SW 1271 (cell line): ENCODE measurements at regions not wholly inside any gene's neighbourhood (a gene's known extent, or its start where the extent isn't known, plus 50 kb on each side); places are given as distances from the start of the nearest gene placed in this dataset.

Experiments used
- DNase-seq, 2 experiments: peaks; one replicate each; lab custom pipeline; 2025; lab: John Stamatoyannopoulos, UW

DNA sequence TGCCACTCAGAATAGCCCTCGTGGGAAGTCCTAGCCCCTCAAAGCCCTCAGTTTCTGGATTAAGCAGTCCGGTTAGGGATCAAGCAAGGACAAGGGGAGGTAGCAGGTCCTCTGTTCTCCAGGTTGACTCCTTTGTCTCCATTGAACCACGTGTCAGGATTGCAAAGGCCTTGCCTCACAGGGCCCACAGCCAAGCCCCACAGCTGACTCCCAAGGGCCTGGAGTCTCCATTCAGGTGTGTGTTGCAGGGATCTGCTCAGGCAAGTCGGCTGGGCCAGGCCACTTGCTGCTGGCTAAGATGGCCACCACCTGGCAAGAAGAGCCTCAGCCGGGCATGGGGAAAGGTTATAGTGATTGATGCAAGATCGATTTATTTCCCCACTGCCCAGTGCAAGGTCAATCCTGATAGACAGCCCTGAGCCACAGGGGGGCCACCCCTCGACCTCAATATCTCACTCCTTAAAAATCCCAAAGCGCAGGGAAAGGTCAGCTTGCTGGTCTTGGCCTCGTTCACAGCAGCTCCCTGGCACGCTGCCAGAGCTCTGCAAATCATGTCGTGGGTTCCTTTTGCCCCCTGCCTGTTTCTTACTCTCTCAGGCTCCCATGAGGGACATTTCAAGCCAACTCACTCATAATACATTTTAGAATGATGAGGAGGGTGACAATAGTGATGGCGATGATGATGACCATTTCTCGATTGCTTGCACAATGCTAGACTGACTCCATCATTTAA lies 75.9 kb downstream of the EDN3 start:
- DNase-seq, result no peak

DNA sequence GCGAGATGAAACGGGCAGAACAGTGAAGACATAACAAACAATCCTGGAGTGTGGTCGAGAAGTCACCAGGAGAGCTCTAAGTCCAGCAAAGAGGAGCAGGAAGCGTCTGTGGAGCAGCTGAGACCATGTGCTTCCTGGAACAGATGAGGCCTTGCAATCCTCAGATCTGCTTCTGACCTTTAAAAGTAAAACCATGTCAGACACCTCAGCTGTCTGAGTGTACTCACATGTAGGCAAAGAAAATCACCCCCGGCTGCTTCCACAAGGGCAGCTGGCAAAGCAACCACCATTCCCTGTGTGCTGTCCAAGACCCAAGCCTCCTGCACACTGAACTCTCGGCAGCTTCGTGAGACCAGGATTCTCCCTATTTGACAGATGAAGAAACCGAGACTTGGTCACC lies 76.6 kb downstream of the EDN3 start:
- DNase-seq, result no peak

DNA sequence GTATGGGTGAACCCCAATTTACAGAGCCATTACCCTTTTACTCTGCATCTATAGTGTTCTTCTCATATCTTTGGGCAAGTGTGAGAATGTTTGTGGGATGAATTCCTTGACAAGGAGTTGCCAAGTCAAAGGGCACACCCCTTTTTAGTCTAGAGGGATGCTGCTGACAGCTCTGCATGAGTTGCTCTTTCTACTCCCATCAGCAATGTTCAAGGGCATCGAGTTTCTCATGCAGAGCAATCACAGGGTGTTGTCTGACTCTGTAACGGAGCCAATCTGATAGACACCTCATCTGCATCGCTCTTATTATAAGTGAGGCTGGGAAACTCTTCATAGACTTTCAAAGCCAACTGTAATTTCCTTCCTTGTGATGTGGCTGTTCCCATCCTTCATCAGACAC lies 77.4 kb downstream of the EDN3 start:
- no peak for DNase-seq

DNA sequence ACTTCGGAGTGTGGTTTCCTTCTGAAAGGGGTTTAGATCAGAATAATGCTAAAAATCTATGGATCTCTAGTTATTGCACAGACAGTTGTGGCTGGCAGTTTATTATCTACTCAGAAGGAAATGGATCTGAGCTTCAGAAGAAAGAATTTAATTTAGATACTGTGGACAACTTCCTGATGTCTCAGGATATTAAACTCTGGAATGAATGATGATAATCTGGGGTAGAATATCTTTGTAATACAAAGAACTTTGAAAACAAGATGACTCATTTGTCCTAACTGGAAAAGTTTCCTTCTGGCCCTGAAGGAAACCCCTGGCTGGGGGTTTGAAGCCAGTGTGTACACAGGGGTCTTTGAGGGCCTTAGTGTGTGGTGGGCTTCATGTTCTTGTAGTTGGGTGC lies 78.0 kb downstream of the EDN3 start:
- no peak for DNase-seq

DNA sequence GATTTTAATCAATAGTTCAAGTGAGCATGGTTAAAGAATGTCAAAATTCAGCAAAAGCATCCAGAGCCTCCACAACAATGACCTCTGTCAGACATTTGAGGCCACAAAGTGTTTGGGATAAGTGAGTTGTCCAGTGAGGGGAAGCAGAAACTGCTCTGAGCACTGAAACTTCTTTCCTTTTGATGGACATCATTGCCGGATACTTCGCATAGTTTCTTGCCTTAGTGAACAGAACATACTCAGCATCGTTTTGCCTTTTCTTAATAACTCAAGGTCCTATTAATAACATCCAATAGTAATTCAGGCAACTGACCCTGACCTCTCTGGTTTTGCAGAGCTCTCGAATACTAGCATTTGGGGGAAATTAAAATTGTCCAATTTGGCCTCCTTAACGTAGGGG lies 78.6 kb downstream of the EDN3 start:
- no peak for DNase-seq

DNA sequence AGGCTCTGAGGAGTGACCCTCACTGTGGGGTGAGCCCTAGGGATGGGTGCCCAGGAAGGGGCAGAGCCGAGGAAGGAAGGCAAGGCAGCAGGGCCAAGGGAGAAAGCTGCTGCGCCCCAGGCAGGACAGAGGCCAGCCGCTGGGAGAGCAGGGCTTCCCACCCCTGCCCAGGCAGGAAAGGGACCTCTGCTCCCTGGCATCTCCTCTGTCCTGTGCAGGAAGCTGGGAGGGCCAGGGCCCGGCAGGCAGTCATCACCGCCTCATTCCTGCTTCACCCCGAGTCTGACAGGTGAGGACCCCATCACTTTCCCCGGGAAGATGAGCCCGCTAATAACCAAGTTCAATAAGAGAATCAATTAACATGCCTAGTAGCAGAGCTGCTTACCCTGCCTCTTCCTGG lies 81.3 kb downstream of the EDN3 start:
- DNase-seq, result no peak

DNA sequence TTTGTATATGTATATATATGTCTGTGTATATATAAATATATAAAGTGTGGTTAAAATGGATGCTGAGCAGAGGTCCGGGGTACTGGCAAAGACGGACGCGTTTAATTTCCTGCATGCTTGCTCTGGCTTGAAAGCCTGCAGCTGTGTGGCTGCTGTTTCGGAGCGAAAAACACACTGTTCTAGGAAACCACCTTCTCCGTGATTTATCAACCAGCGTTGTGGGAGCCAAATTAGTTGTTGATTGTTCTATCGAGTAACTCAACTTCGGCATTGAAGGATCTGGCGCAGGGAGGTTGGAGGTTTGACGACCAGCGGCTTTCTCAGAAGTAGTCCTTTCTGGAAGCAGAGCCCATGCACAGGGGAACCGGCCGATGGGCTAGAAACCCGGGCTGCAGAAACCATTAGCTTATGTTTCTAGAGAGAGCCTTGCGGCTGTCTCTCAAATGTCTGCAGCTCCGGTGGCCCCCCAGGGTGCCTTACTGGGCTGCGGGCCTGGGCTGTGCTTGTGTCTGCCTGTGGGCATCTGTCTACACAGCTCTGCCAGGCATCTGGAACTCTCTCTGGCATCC lies 81.8 kb downstream of the EDN3 start:
- DNase-seq, result no peak

DNA sequence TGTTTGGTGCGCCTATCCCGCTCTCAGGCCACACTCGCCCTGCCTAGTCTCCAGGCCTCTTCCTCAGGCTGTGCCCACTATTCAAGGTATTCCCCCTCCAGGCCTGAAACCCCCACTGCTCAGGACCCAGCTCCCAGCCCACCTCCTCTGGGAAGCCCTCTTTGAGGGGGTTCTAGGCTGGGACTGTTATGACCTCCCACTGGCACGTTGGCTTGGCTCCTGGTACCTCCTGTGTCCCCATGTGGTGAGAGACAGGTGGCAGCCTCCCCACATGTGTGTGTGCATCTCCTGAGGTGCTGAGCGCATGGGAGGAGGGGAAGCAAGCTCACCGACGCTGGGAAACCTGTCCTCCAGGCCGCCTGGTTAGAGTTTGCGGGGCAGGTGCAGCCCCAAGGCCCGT lies 82.5 kb downstream of the EDN3 start:
- no peak for DNase-seq

DNA sequence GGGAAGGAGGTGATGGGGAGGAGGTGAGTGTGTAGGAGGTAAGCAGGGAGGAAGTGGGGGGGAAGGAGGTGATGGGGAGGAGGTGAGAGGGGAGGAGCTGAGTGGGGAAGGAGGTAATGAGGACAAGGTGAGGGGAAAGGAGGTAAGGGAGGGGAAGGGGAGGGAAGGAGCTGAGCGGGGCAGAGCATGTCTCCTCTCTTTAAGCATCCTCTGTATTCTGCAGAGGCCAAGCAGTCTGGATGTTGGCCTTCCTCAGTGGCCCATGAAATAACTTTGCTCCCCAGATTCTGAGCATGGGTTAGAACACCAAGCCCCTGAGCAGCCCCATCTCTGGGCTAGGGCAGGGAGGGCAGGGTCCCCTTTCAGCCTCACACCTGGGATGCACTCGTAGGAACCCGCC lies 84.6 kb downstream of the EDN3 start:
- DNase-seq, result no peak

DNA sequence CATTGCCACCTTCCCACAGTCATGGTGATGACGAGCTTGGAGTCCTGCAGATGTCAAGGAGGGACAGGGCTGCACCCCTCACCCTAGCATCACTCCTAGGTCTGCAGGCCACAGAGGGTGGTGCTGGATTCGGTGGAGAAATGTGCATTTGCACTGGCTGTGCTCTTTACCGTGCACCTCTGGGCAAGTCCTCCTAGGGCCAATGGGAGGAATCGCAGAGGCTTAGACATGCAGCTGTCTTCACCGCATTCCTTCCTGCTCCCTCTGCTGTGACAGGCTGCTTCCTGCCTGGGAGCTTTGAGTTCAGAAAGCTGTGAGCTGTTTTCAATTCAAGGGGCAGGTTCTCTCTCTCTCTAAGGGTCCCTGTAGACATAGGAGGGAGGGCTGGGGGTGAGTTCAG lies 85.1 kb downstream of the EDN3 start:
- DNase-seq, result no peak

DNA sequence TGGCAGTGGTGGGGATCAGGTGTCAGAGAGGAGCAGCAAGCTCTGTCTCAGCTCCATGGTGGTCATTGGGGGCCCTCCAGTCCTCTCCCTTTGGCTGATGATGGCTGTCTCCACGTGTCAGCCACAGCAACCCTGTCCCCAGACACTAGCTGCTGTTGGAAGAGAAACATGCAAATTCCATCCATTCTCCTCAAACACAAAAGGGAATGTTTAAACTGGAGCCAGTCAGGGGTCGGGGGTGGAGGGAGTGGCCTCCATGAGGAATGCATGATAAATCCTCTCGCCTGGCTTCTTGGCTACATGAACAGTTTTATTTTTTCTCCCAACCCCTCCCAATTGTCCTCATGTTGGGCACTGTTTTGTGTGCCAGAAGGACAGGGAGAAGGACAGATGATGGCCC lies 86.4 kb downstream of the EDN3 start:
- DNase-seq, result no peak

DNA sequence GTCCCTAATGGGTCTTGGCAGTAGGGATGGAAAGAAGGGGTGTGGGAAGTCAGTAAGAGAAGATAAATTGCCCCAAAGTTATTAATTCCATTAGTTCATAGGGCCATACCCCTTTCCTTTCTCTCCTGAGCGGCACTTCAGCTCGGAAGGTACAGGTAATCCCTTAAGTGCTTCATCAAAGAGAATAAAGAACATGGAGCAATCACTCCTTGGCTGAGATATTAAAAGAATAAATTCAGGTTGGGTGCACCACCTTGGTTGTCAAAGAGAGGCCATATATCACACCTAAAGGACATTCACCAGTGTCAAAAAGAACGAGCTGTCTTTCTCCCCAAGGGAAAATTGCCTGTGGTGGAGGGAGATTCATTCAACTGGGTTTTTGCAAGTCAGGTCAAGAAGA lies 87.5 kb downstream of the EDN3 start:
- DNase-seq, result no peak

DNA sequence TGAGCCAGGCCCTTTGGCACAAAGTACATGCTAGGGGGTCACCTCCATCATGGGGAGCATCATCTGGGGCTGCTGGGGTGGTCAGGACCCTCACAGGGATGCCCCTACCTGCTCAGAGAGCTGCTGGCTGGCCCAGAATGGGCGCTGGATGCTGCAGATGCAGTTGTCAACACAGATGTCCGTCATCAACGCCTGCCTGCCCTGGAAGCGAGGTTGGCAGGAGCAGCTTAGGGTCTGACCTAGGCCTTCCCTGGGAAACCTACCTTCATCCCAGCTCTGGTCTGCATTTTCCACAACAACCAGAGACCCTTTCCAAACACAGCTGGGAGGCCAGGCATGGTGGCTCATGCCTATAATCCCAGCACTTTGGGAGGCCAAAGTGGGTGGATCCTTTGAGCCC lies 88.0 kb downstream of the EDN3 start:
- no peak for DNase-seq

DNA sequence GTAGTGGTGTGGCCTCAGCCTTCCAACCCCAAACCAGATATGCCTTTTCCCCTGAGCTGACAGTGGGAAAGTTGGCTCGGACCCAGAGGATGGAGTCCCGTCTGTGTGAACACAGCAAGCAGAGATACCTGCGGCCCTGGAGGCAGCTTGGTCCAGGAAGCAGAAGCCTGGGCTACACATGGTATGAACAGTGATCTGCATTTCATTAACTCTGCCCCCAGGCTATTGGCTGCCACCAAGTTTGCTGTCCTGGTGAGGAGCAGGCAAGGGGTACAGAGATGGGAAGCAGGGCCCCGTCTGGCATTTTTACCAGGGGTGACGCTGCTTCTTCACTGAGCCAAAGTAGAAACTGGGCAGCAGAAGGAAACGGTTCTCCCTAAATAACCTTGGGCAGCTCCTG lies 90.0 kb downstream of the EDN3 start:
- DNase-seq, result no peak

DNA sequence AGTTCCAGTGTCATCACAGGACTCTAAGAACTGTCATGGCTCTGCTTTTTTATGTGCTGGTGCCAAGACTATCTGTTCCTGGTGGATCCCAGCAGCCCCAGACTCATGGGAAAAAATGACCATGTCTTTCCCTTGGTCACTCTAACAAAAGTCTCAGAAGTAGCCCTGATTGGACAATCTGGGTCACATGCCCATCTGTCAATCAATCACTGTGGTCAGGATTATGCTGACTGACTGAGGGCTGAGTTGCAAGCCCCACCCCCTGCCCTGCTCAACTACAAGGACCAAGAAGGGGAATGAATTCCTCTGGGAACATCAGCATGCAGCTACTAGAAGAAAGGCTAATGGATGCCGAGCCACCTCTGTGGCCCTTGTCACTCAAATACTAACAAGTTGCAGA lies 91.6 kb downstream of the EDN3 start:
- no peak for DNase-seq

DNA sequence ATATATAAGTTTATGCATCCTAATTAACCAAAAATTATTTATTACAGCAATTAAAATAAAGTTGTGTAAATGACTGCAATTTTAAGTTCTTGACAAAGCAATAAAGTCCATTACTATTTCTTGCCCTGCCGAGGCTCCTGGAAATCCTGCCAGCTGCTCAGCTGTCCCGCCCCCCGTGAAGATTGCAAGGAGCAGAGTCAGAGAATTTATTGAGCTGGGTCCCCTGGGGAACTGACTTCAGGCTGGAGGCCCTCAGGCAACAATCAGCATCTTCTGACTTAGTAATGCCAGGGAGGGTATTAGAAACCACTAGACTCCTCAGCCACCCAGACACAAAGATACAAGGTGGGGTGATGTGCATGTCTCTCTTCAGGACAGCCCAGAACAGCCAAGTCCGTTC lies 92.3 kb downstream of the EDN3 start:
- no peak for DNase-seq

DNA sequence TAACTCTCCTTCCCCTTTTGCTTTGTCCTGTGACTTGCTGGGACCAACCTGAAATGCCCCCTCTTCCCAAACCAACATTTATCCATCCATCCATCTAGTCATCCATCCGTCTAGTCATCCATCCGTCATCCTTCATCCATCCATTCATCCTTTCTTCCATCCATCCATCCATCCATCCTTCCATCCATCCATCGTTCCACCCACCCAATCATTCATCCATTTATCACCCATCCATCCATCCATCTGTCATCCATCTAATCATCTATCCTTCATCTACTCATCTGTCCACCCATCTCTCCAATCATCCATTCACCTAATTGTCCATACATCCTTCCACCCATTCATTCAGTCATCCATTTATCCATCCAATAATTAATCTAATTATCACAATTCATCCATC lies 92.7 kb downstream of the EDN3 start:
- no peak for DNase-seq

DNA sequence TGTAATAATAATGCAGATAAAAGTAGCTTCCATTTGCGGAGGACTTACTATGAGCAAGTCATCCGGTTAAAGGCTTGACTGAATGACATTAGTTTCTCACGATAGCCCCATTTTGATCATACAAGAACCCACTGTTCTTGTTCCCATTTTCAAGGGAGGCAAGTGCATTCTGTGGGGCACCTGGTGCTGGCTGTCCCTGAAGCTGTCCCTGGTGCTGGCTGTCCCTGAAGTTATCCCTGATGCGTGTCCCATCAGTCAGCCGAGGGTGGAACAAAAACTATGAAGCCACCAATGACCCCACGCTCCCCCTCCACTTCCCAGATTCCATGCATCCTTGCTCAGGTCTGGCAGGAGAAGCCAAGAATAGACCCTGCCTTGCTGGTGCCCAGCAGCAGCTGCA lies 95.3 kb downstream of the EDN3 start:
- DNase-seq, result no peak

DNA sequence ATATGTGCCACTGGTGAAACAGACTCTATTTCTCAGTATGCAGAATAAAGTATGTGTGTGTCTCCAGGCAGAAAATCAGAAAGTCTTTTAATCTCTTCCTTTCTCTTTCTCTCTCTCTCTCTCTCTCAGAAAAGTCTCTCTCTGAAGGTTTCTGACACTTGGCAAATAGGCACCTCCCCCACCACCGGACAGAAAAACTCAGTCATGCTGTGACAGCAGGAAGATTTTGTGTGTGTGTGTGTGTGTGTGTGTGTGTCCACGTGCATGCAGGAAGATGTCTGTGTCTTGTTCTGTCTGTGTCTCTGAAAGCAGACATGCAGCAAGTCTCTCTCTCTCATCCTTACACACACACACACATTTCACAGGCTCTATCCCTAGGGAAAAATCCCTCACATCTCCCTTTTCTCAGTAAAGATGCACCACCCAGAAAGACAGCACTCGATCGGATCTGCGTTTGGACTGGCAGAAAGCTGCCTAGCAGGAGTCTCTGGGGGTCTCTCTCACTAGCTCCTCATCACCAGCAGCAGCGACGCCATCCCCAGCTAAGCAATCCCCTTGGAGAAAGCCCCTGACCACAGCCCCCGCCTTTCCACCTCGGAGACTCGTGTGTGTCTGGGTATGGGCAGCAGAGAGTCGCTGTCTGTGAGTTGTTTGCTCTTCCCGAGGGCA lies 98.3 kb downstream of the EDN3 start:
- no peak for DNase-seq

DNA sequence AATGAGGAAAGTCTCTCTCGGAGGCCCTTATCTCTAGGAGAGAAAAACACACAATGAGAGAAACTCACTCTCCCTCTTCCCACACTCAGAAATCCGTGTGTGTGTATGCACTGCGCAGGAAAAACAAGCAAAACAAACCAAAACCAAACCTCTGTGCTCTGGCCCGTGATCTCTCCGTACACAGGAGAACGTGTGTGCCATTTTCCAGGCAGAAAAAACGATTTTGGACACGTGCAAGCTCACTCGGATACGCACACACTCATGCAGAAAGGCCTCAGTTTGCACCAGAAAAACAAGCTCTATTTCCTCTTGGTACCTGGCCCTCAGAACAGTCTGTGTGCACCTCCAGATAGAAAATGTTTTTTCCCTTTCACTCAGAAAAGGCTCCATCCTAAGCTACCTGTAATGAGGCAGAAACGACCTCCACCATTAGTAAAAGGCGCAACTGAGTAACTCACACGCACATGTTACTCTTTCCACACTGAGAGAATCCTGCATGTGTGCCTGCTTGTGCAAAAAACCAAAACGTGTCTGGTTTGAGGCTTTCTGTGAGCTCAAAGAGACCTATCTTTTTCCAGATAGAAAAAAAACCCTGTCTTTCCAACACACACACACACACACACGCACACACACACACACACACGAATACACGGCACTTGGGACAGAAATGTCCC lies 99.2 kb downstream of the EDN3 start:
- DNase-seq, result no peak

DNA sequence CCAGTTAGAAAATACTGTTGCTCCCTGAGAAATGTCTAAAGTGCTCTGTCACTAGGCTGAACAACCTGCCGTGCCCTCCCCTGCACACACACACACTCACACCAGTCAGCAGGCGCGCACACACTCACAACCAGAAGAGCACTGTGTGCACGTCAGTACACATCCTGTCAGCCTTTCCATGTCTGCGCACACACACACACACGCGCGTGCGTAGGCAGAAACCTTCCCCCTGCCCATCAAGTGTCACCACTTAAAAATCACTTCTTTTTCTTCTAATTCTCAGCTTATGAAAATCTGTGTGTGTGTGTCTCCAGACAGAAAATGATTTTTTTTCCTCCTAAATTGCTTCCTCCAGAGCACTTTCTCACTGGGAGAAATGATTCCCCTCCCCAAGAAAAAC lies 100.3 kb downstream of the EDN3 start:
- no peak for DNase-seq

DNA sequence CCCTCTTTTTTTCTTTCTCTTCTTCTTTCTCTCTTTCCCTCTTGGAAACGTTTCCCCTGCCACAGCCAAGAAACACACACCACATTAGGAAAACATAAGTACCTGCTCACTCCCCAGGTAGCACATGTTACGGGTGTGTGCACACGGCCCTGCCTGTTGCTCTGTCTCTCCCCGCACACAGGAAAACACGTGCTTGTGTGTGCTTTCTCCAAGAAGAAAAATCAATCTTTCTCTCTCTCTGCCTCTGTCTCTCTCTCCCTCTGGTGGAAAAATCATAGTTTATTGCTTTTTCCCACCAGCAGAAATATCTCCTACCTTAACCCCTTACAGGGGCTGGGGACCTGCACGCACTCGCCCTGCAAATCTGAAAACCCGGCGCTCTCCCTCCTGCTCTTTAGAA lies 102.3 kb downstream of the EDN3 start:
- no peak for DNase-seq

DNA sequence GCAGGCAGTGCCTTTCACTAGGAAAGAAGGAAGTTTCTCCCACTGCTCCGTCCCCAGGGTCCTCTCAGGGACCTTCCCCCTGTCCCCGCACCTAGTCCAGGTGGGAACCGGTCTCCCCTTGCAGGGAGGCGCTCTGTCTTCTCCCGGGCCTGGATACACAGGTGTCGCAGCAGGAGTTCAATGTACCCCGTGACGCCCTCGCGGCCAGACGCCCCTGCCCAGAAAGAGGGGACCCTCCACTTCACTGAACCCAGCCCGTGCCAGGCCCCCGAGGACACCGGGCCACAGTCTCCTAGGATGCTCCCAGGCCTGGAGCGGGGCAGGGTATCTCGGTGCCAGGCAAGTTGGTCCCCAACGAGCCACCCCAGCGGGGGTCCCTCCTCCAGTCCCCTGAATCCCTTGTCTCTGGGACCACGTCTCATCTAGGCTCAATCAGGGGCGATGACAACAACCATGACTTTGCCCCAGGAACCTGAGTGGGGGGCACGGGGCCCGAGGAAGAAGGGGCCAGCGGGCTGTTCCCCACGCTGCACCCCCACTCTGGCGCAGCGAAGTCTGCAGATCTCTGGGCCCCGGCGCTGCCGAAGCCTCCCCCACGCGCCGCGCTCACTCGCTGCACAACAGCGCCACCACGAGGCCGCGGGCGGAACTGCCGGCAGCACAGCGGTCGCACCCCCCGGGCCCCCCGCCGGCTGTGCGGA lies 103.0 kb downstream of the EDN3 start:
- DNase-seq, result no peak
